IPS DF 4.7 (cell line): ENCODE measurements at regions not wholly inside any gene's neighbourhood (a gene's known extent, or its start where the extent isn't known, plus 50 kb on each side); places are given as distances from the start of the nearest gene placed in this dataset.

Source experiments
- DNase-seq: peaks from one replicate; pipeline ENCODE4 v3.0.0-alpha.2; 2013; ENCODE audit warnings: low spot score; ENCODE audit errors: extremely low read depth

GRCh38 chr15:62465173-62465572 lies 300.1 kb upstream of the C2CD4B start:
- no peak for DNase-seq

- DNase-seq, result no peak
Observed at GRCh38 chr15:62469478-62469873, 304.4 kb upstream of the C2CD4B start.

- no peak for DNase-seq
Observed at GRCh38 chr15:62469874-62470688, 305.0 kb upstream of the C2CD4B start.

GRCh38 chr15:62472616-62473299 lies 307.7 kb upstream of the C2CD4B start:
- DNase-seq, result no peak

GRCh38 chr15:62474021-62474770 lies 309.1 kb upstream of the C2CD4B start:
- no peak for DNase-seq

- no peak for DNase-seq
Observed at GRCh38 chr15:62474771-62475124, 309.7 kb upstream of the C2CD4B start.

GRCh38 chr15:62475591-62475990 lies 310.5 kb upstream of the C2CD4B start:
- no peak for DNase-seq

- DNase-seq, result no peak
Observed at GRCh38 chr15:62476163-62476562, 311.1 kb upstream of the C2CD4B start.

GRCh38 chr15:62477929-62478328 lies 312.8 kb upstream of the C2CD4B start:
- no peak for DNase-seq

- DNase-seq, result peak; percentile 69
Observed at GRCh38 chr15:62482785-62483429, 317.8 kb upstream of the C2CD4B start.

- DNase-seq, result no peak
Observed at GRCh38 chr15:62483814-62484213, 318.7 kb upstream of the C2CD4B start.

GRCh38 chr15:62485170-62485720 lies 320.2 kb upstream of the C2CD4B start:
- DNase-seq, result no peak

- no peak for DNase-seq
Observed at GRCh38 chr15:62486041-62486440, 321.0 kb upstream of the C2CD4B start.

- DNase-seq, result no peak
Observed at GRCh38 chr15:62488387-62488786, 323.3 kb upstream of the C2CD4B start.

- no peak for DNase-seq
Observed at GRCh38 chr15:62491642-62492041, 326.6 kb upstream of the C2CD4B start.

GRCh38 chr15:62492900-62493299 lies 327.8 kb upstream of the C2CD4B start:
- DNase-seq, result no peak

GRCh38 chr15:62494197-62494596 lies 329.1 kb upstream of the C2CD4B start:
- DNase-seq, result no peak

GRCh38 chr15:62495670-62496614 lies 330.9 kb upstream of the C2CD4B start:
- DNase-seq, result no peak

GRCh38 chr15:62497356-62497755 lies 332.3 kb upstream of the C2CD4B start:
- DNase-seq, result no peak

GRCh38 chr15:62498278-62498677 lies 333.2 kb upstream of the C2CD4B start:
- no peak for DNase-seq
